ENCODE measurements at regions not wholly inside any gene's neighbourhood (a gene's known extent, or its start where the extent isn't known, plus 50 kb on each side); places are given as distances from the start of the nearest gene placed in this dataset.
"Not testable (repeated sequence)": the region's sequence is repeated elsewhere in the genome, so short reads cannot be mapped to it uniquely, and the experiment has no call there.

DNA sequence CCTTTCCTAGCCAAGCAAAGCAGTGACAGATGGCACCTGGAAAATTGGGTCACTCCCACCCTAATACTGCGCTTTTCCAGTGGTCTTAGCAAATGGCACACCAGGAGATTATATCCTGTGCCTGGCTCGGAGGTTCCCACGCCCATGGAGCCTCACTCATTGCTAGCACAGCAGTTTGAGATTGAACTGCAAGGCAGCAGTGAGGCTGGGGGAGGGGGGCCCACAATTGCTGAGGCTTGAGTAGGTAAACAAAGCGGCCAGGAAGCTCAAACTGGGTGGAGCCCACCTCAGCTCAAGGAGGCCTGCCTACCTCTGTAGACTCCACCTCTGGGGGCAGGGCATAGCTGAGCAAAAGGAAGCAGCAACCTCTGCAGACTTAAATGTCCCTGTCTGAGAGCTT is 635.0 kb downstream of the C12orf50 start:
- DNase-seq = not testable (repeated sequence)

GRCh38 chr12:87388376-87388775 is 640.8 kb downstream of the C12orf50 start:
- DNase-seq = no peak

DNA sequence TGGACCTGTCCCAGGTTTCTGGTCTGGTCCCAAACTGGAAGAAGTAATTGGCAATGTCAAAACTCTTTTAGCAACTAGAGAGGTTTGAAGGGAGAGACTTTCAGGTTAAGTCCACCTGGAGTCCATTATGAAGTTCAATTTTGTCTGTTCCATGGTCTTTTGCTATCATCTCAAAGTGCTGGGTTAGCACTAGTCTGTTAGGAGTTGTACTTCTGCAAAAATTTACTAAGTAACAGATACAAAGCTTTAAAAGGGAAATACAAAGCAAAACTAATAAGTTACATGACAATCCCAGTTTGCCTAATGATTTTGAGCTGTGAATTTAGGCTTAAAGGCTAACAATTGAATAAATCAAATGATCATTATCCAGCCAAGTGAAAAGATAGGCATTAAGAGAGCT is 643.9 kb downstream of the C12orf50 start:
- DNase-seq = no peak

DNA sequence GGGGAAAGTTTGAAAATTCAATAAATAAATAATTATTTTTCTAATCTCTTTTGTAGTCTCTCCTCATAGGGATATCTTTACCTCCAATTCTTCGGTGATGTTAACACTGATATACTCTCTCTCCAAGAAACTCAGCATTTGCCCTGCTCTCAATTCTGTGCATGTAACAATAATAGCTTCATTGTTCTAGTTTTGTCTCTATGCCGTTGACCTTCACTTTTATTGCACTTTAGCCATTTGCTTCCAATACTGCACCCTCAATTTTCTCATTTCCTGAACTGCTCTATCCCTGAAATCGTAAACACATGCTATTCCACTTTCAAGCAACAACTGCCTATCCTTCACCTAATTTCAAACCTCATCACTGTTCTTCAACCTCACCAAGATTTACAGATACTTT is 645.0 kb downstream of the C12orf50 start:
- DNase-seq = no peak

- DNase-seq = no peak
Observed at GRCh38 chr12:87383680-87384079, 645.5 kb downstream of the C12orf50 start.

- DNase-seq = no peak
Observed at GRCh38 chr12:87382959-87383566, 646.1 kb downstream of the C12orf50 start.

- no peak for DNase-seq
Observed at GRCh38 chr12:87382436-87382835, 646.8 kb downstream of the C12orf50 start.

GRCh38 chr12:87381742-87382141 is 647.5 kb downstream of the C12orf50 start:
- DNase-seq = no peak

DNA sequence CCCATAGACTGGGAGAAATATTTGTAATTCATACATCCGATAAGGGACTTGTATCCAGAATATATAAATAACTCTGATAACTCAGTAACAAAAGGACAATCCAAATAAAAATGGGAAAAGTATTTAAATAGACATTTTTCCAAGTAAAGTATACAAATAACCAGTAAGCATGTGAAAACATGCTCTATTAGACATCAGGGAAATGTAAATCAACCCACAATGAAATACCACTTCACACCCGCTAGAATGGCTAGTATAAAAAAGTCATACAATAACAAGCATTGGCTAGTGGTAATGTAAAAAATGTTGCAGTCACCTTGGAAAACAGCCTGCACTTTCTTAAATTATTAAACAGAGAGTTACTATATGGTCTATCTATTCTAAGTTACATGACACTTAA is 650.7 kb downstream of the C12orf50 start:
- DNase-seq = no peak

DNA sequence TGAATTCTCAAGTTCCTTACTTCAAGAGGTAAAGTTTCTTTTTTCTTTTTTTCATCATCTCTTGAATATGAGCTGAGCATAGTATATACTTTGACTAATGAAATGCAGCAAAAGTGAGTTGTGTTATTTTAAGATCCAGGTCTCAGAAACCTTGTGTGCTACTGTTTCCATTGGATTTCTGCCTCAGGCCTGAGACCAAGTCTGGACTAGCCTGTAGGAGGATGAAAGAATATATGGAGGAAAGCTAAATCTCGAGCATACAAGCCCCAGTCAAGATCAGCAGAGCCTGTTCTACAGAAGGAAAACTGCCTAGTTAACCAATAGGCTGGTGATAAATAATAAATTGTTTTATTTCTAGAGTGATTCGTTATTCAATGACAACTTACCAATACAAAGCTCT is 652.5 kb downstream of the C12orf50 start:
- no peak for DNase-seq

- DNase-seq = no peak
Observed at GRCh38 chr12:87369161-87369560, 660.0 kb downstream of the C12orf50 start.

DNA sequence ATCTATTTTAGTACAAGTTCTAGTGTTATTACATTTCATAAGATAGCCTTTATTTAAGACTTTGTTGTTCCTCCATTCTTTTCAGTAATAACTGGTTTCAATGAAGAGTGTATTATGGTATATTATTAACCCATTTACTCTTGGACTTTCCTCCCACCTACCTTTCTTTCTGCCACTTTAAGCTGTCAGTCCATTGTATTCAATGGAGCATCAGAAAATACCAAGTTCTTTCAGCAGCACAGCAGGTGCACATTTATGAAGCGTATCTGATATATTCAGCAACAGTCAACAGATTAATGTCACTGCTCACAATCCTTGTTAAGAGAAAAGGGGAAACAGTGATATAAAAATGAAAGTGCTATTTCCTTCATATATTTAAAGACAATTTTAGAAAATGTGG is 660.9 kb downstream of the C12orf50 start:
- peak; percentile 93 for DNase-seq

GRCh38 chr12:87365423-87365822 is 663.8 kb downstream of the C12orf50 start:
- peak; percentile 44 for DNase-seq

- DNase-seq = no peak
Observed at GRCh38 chr12:87363497-87364084, 665.6 kb downstream of the C12orf50 start.

GRCh38 chr12:87349681-87350080 is 679.5 kb downstream of the C12orf50 start:
- no peak for DNase-seq

DNA sequence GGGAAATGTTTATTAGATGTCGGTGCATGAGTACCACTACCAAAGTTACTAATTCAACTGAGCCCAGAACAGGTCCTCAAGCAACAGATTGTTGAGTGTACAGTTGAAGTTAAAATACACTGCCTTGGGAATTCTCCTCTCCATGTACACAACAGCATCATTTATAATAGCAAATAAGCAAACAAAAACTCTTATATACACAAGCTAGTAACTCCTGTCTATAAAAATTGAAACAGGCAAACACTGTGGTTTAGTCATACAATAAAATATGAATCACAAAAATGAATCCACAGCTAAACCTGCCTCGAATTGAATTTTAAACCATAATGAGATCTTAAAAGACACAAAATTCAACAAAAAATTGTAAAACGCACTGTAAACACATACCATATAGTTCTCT is 681.1 kb downstream of the C12orf50 start:
- DNase-seq = no peak

GRCh38 chr12:87344699-87345098 is 684.5 kb downstream of the C12orf50 start:
- DNase-seq = no peak

DNA sequence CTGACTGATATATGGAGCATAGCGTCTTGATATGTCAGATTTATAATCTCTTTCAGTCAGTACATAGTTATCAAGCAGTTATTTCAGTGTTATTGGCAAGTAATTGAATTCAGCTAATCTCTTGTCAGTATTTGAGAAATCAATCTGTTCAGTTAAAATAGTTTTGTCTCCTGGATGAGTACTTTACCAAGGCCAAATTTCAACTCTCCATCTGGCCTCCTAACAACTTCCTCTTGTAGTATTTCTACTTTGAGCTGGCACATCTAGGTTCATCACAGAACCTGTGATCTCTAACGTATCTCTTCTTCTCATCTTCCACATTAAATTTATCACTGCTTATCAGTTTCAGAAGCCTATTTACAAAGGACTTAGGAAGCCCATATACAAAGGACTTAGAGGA is 690.5 kb downstream of the C12orf50 start:
- no peak for DNase-seq

- no peak for DNase-seq
Observed at GRCh38 chr12:87336814-87337336, 692.3 kb downstream of the C12orf50 start.

DNA sequence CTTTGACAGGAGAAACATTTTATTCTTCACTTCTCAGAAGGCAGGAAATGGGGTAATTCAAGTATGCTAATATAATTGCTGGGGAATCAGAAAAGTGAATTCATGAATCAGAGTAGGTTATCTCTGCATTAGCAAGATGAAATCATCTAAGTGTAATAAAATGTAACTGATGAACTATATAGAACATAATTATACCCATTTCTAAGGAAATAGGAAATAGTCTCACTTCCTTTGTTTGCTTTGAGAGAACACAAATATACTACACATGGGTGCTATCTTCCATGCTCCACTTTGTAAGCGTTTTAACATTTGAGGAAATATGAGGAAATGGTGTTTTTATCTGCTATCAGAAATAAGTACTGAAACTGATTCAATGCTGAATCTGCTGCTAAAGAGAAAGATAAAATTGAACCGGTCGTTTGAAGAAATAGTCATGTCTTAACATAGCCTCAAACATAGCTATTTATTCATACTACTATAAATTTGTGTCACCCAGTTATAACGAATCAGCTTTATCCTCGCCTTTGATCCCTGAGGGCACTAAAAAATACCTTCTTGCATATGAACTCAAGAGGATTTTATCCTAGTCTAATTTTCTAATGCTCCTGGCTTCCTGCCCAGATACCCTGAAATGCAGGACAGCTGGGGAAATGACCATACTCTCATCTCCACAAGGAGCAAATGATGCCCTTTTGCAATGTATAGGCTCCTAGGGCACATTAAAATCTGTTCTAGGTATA is 696.0 kb downstream of the C12orf50 start:
- DNase-seq = no peak

DNA sequence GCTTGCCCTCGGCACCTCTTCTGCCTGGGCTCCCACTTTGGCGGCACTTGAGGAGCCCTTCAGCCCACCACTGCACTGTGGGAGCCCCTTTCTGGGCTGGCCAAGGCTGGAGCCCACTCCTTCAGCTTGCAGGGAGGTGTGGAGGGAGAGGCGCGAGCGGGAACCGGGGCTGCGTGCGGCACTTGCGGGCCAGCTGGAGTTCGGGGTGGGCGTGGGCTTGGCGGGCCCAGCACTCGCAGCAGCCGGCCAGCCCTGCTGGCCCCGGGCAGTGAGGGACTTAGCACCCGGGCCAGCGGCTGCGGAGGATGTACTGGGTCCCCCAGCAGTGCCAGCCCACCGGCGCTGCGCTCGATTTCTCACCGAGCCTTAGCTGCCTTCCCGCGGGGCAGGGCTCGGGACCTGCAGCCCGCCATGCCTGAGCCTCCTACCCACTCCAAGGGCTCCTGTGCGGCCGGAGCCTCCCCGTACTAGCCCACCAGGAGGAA is 699.1 kb downstream of the C12orf50 start:
- not testable (repeated sequence) for DNase-seq

GRCh38 chr12:87329076-87329863 is 699.9 kb downstream of the C12orf50 start:
- no peak for DNase-seq

DNA sequence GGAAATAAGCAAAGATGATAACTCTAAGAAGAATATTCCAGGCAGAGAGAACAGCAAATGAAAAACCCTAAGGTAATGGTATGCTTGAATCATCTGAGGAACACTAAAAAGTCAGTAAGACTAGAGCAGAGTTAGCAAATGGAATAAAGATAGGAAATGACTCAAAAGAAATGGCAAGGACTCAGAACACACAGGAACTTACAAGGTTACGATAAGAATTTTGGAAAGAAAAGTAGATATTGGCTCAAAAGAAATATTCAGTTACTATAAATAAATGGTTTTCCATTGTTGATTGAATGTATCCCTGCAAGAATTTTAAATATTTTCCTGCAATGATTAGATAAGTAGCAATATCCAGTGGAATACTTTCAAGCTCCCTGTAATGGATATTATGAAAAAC is 705.8 kb downstream of the C12orf50 start:
- DNase-seq = no peak
